Dedifferentiated amniotic fluid mesenchymal stem cell (primary cell): ENCODE measurements at regions not wholly inside any gene's neighbourhood (a gene's known extent, or its start where the extent isn't known, plus 50 kb on each side); places are given as distances from the start of the nearest gene placed in this dataset.

Source experiments
- DNase-seq: peaks from one replicate; pipeline ENCODE4 v3.0.0-alpha.2; 2016; ENCODE audit errors: extremely low spot score

DNA sequence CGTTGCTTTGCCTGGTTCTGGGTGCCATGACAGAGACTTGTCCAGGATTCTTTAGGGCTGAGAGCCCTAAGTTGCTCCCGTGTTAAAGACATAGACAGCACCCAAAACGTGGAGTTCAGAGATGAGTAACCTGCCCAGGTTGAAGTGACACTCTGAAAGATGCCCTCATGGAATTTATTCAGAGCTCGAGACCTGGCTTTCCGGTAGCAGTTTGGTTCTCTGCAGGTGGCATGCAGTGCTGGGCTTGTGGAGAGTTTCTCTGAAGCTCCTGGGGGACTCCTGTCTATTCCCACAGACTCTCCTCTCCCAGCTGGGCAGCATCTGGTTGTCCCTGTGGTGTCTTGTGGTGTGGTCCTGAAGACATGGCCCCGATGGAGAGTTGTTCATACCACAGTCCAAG is 241.0 kb downstream of the RHOU start:
- no peak for DNase-seq

DNA sequence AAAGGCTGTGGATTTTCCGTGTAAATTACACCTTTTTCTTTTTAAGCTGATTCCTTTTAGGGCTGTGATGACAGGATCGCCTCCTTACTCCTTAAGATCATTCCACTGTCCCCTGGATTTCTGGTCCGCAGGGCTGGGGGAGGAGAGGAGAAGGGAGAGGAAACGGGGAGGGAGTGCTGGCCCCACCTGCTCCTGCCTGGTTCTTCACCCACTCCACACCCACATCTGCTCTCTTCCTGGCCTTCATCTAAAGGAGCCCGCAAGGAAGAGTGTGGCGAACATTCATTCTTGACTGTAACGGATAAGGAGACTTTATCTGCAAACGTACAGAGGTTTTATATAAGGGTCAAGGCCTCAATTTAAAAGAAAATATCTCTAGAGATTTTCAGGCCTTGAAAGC is 242.0 kb downstream of the RHOU start:
- DNase-seq = no peak

DNA sequence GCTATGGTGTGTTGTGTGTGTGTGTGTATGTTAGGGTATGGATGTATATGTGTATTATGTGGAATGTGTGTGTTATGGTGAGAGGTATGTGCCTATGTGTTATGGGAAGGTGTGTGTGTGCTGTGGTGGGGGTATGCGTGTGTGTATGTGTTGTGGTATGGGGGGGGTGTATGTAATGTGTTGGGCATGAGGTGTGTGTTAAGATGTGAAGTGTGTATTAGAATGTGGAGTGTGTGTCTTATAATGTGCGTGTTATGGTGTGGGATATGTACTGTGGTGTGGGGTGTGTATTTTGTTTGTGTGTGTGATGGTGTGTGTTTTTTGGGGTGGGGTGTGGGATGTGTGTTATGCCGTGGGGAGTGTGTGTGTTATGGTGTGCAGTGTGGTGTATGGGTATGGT is 242.5 kb downstream of the RHOU start:
- DNase-seq = no peak

DNA sequence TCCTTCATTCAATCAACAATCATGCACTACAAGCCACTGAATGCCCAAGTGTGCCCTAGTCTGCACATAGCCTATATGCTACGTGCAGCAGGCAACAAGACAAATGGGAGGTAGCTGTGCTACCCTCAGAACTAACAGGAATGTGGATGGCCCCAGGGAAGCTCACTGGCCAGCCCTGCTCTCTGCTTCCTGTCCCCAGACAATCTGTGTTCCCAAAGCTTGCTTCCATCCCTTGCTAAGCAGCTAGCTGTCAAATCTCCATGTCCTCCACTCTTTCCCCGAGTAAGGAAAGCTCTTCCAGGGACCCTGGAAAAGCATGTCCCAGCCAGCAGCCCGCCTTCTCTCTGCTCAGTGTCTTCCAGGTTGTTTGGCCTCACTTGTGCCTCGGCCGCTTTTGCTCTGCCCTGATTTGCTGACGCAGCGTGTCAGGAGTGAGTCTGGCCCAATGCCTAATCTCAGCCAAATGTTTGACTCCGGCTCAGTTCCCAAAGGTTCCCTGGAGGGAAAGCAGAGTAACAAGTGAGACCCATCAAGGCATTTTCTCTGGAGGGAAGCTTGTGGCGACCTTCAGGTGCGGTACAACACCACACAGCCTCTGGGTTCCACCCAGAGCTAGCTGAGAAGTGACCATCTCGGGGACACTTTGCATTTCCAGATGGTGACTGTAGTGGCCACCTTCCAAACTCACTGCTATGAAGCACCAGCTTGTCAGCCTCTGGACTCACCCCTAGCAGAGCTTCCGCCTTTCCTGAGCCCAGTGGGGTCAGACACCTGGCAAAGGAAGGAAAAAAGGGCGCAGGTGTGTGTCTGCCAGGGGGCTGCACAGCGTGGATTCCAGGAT is 243.4 kb downstream of the RHOU start:
- DNase-seq = no peak

DNA sequence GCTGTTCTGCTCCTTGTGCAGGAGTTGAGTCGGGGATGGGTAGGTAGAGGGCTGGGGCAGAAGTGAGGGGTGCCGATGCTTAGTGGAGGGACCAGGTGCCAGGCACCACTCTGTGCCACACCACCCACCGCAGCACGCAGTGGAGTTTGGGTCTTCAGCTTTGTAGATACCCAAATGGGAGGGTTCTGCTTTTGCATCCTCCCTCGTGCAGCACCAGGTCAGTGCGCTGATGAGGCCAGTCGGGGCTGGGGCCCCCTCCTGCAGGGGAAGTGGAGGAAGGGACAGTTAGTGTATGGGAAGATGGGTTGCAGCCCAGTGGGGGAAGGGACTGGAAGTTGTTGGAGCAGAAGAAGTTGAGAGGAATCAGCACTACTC is 244.0 kb downstream of the RHOU start:
- DNase-seq = no peak

DNA sequence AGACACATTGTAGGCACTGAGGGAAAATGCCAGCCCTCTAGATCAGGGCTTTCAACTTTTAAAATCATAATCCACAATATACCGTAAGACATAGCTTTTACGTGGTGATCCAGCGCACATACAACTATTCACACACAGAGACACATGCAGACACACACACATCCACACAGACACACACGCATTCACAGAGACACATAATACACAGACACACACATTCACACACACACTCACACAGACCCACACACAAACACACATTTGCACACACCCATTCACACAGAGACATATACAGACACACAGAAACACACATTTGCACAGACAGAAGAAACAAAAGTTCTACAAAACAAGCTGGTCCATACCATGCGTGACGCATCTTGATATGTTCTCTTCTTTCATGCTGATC is 244.5 kb downstream of the RHOU start:
- DNase-seq = no peak

DNA sequence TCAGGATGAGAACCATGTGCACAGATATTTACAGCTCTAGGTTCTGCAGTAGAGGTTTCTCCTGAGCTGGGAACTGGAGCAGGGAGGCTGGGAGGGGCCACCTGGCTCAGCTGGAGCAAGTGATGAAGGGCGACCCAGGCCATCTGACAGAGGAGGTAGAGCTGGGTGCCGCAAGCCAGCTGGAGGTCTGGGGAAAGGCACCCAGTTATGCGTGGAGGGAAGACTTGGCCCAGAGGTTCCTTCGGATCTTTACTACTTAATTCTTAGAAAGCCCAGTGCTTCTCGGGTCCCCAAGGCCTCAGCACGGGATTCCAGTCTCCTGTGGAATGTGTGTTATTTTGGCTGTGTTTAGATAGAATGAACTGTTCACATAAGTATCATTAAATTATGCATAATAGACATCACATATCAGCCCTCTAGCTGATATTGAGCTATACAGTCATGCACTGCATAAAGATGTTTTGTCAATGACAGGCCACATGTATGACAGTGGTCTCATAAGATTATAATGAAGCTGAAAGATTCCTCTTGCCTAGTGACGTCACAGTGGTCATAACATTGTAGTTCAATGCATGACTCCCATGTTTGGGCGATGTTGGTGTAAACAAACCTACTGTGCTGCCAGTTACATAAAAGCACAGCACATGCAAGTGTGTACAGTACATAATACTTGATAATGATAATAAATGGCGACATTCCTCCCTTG is 245.1 kb downstream of the RHOU start:
- no peak for DNase-seq

DNA sequence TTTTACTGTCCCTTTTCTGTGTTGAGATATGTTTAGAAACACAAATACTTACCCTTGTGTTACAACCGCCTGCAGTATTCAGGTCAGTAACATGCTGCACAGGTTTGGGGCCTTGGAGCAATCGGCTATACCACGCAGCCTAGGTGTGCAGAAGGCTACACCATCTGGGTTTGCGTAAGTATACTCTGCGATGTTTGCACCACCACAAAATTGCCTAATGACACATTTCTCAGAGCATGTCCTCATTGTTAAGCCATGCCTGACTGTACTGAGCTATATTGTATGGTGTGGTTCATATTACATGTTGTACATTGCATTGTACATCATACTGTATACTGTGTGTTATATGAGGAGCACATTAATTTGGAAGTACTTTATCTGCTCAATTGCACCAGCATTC is 247.4 kb downstream of the RHOU start:
- DNase-seq = no peak

DNA sequence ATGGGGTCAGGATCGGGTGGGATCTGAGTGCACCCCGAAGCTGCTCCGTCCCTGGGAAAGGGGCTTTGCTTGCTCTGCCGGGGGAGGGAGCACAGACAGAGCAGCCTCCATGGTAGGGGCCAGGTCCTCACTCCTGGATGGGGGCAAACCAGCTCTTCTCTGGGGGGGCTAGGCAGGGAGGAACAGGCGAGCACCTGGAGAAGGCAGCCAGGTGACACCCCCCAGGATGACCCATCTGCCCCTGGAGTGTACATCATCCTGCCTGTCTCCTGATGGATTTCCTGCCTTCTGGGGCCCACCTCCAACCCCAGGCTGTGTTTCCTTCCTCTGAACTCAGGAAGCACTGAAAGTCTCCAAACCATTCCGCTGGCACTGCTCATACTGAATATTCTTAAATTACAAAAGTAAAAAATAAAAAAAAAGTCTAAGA is 248.0 kb downstream of the RHOU start:
- DNase-seq = no peak

DNA sequence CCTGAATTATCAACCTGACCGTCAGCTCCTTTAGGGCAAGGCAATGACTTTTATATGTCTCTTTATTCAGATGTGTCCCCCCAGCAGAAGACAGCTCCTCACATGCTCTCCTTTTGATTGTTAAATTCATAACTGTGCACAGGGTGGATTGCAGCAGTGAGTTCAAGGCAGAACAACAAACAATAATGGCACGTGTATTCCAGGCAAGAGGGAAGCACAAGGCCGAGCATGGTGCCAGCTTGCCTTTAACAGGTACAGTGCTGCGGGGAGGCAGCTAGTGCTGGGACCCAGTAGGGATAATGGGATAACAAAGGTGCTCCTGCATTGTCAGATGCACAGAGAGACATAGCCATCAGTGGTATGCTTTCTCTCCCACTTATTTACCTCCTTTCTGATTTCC is 248.4 kb downstream of the RHOU start:
- DNase-seq = no peak

DNA sequence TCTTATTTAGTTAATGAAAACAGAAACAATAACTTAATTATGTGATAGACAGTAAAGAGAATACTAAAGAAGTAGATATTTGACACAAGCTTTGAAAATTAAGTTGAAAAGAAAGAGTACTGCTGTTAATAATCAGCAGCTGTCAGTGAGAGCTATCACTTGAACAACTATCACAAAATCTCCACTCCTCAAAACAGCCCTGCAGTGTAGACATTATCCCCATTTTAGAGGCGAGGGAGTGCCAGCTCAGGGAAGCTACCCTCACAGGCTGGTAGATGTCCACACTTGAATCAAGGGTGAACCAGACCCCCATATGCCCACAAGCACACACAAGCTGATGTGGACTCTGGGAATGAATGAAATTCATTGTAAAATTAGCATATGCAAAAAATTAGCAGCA is 248.8 kb downstream of the RHOU start:
- no peak for DNase-seq

DNA sequence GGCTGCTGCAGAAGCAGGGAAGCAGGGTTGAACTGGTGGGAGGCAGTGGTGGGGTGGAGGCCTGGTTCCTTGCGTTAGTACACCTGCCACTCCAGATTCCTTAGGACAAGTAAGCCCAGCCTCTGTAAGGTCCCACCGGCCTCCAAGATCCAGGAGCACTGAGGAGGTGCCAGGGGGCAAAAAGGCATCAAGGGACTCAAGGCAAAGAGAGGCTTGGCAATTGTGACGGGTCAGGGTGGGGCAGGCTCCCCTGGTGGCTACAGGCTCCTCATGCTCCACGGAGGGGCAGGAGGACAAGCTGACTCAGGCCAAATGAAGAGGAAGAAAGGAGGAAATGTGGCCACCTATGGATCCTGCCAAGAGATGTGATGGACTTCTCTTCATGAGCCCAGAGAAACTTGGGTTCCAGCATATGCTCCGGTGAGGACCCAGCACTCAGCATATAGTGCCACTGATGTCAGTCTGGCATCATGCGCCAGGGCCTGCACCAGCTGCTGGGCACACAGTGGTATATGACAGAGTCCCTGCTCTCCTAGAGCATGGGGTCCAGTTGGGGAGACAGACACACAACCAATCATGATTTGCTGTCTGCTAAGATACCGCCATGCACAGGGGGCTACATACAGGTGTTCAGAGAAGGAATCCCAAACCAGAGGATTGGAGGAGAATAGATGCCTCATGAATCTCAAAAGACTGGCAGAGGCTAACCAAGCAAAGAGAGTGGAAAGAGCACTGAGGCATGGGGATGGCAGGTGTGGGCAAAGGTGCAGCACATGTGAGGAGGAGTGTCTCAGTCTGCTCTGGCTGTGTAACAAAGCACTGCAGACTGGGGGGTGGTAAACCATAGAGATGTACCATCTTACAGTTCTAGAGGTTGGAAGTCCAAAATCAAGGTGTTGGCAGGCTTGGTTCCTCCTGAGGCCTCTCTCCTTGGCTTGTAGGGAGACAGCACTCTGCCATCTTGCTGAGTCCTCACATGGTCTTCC is 249.7 kb downstream of the RHOU start:
- DNase-seq = no peak

DNA sequence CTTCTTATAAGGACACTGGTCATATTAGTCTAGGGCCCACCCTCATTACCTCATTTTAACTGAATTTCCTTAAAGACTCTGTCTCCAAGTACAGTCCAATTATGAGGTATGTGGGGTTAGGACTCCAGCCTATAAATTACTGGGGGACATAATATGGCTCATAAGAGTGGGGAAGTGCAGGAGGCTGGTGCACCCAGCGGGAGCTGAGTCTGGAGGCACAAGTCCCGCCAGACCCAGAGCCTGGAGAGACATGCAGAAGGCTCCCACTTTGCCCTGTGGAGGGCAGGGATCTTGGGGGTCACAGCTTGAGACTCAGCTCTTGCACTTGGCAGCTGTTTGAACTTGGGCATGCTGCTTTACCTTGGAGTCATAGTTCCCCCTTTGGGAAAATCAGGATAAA is 250.4 kb downstream of the RHOU start:
- no peak for DNase-seq

DNA sequence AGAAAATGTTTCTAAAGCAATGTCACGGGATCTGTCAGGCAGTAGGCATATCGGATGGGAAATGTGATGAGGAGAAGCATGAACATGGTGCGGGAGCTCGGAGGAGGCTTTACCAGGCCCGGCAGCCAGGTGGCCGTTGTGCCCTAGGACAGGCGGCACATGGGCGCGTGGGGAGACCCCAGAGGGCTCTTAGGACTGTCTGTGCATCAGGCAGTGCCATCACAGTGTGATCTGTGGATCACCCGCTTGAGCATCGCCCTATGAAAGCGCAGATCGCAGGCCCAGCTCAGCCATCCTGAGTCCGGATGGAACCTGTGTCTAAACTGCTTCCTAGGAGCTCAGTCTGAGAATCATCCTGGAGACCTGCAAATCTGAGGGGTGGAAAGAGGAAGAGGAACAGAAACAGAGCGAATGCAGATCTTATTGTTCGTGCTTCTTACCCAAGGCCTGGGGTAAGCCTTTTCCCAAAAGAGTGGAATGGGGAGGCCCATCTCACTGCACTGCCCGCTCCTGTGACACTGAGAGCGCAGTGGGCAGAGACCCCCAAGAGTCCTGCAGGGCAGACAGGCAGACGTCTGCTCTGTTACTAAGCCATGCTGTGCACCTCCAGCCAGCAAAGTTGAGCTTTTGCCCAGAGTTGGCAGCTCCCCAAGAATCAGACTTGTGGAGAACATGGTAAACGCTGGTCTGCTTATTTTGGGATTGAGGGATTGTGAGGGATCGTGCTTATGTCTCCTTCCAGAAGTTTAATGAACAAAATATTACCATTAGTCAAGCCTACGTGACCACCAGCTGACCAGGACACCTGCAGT is 251.0 kb downstream of the RHOU start:
- DNase-seq = no peak

DNA sequence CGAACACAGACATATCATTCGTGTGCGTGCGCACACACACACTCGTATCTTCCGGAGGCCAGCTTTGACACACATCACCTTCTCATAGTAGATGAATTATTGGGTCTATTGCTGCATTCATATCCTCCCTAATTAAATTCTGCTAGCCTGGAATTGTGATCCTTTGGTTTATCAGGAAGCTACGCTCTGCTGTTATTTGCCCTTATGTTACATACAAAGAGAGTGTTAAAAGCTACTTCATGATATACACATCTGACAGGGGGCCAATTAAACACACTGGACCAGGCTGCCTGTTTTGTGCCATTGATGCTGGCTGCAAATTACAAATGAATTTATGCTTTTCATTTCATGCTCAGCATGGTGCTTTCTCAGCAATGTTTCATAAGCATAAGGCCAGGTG is 252.0 kb downstream of the RHOU start:
- no peak for DNase-seq

DNA sequence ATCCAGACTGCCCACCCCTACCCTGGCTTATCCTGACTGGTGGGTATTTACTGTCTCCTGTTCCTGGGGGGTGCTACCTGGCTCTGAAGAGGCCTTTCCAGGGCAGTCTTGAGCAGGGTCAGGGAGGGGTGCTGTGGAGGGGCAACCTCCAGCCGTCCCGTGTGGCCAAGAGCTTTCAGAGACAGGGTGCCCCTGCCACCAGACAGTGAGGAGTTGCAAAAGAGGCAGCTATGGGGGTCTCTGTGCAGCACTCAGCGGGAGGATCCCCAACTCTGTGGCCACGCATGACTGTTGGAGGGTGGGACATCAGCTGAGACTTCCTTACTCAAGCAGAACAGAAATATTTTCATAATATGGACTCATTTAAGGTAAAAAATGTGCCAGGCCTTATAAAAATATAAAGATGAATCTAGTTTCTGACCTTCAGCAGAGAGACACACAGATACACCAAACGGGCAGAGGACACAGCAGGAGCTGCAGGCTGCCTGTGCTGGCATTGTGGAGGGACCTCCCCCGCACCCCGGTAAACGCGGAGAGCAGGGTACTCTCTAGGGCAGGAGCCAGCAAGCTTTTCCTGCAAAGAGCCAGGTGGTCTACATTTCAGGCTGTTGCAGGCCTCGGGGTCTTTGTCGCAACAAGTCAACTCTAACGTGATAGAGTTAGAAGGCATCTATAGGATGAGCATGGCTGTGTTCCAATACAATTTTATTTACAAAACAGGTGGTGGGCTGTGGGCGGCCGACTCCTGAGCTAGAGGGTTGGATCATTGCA is 252.6 kb downstream of the RHOU start:
- DNase-seq = no peak

DNA sequence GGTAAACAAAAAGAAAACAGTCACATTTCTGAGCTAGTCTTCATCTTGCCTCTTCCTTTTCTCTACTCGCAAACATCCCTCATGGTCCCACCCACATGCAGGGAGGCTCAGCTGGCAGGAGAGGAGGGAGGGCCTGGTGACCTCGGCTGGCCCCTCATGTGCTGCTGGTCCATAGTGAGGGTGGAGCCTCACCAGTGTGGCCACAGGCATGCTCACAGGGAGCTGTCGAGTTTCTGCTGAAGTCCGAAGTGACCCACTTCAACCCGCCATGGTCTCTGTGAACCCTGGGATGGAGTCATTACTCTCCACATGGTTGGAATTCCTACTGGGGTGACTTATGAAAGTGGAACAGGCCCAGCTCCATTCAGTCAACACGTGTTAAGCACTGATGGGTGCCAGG is 253.4 kb downstream of the RHOU start:
- DNase-seq = no peak

DNA sequence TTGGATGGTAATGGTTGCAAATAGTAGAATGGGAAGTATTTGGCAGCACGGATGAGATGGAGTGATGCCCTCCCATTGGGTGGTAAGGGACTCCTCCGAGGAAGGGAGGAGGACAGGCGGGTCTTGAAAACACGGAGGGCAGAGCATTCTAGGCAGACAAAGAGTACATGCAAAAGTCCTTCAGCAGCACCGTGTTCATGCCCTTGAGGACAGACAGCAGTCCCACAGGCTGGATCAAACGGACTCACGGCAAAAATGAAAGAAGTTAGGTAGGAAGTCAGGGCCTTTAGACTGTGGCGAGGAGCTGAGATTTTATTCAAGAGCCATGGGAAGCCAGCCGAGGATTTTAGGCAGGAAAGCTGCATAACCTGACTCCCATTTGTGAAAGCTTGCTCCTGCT is 253.9 kb downstream of the RHOU start:
- DNase-seq = no peak

DNA sequence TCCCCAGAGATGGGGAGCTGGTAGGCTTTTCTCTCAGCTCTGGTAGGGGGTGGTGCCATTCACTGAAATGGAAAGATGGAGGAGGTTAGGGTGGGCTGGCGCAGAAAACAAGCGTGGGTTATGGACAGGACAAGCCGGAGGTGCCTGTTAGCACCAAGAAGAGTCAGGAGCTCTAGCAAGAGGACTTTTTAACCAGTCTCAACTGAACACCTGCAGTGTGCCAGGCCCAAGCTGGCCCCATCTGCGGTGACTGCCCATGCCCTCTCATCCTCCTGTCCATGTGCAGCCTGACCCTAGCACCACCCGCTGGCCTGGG is 254.4 kb downstream of the RHOU start:
- DNase-seq = no peak

DNA sequence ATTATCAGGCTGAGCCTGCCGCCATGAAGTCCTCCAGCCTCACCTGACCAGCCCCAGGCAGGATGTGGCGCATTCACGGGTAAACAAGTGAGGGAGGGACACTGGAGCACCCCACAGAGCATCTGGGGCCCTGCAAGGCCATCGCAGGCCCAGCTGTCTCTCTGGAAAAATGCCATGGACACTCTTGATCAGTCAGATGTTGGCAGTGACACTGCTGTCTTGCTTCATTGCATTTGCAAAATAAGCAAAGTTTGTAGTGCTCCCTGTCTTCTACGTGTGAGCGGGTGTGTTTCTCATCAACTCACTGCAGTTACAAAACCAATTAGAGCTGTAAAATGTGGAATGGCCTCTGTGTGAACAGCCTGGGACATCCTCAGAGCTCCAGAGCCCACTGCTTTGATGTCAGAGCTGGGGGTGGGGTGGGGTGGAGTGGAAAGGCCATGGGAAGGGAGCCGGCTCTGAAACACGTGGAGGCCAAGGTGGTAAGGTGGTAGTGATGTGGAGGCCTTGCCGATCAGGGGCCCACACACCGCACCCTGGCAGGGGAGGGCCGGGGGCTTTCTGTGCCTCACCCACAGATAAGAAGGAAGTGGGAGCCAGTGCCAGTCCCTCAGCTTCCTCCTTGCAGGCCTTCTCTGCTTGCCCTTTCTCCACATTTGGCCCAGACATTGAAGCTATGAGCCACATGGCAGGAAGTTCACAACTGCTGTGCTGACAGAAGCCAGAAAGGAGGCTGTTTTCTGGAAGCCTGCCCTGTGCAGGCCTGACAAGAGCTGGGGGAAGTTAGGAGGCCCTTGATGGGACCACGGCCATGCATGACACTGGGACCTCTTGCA is 254.9 kb downstream of the RHOU start:
- DNase-seq = no peak
